ENCODE measurements at regions not wholly inside any gene's neighbourhood (a gene's known extent, or its start where the extent isn't known, plus 50 kb on each side); places are given as distances from the start of the nearest gene placed in this dataset.

GRCh38 chr18:78390348-78390951 lies 589.2 kb upstream of the SALL3 start:
- TF ChIP-seq SUZ12 (IDR thresholded peaks at IDR 0.05; ENCODE audit: extremely low read depth, insufficient read depth, insufficient read length): no peak
- no peak for TF ChIP-seq YY1 (IDR thresholded peaks at IDR 0.05; ENCODE audit: insufficient read depth, insufficient read length)
- no peak for TF ChIP-seq ZNF274 (IDR thresholded peaks at IDR 0.05; ENCODE audit: low read depth, low read length)

GRCh38 chr18:78390952-78391348 lies 588.7 kb upstream of the SALL3 start:
- peaks cover 3% of the 10 kb centered on the region for H3K4me1 ChIP-seq (ENCODE audit: insufficient read depth, insufficient read length)
- H3K27me3 ChIP-seq (ENCODE audit: insufficient read depth, insufficient read length): no peaks in the 10 kb centered on the region
- no peaks in the 10 kb centered on the region for H3K9me3 ChIP-seq (ENCODE audit: insufficient read depth, low read length)
- H3K4me3 ChIP-seq (ENCODE audit: insufficient read length, low read depth): no peak overlapping the region
- DNase-seq (ENCODE audit: low read depth, low spot score): no peak
- no peaks in the 10 kb centered on the region for H3K36me3 ChIP-seq (ENCODE audit: insufficient read depth, insufficient read length, low read length)
- no peak for TF ChIP-seq ZNF274 (IDR thresholded peaks at IDR 0.05; ENCODE audit: low read depth, low read length)
- no peak for TF ChIP-seq SUZ12 (IDR thresholded peaks at IDR 0.05; ENCODE audit: extremely low read depth, insufficient read depth, insufficient read length)
- TF ChIP-seq YY1 (IDR thresholded peaks at IDR 0.05; ENCODE audit: insufficient read depth, insufficient read length): no peak
- no peak overlapping the region for H3K9ac ChIP-seq (ENCODE audit: insufficient read length, low read depth)

More at GRCh38 chr18:78390348-78390951, 589.2 kb upstream of the SALL3 start:
- Histone ChIP-seq H3K4me1 (ENCODE audit: insufficient read depth, insufficient read length) (peaks cover 3% of the 10 kb centered on the region), H3K4me3 (ENCODE audit: insufficient read length, low read depth) (no peak overlapping the region), H3K36me3 (ENCODE audit: insufficient read depth, insufficient read length, low read length) (no peaks in the 10 kb centered on the region), H3K9ac (ENCODE audit: insufficient read length, low read depth) (no peak overlapping the region), H3K27me3 (ENCODE audit: insufficient read depth, insufficient read length) (no peaks in the 10 kb centered on the region), H3K9me3 (ENCODE audit: insufficient read depth, low read length) (no peaks in the 10 kb centered on the region)
- no peak for DNase-seq (ENCODE audit: low read depth, low spot score)

GRCh38 chr18:78393086-78393862 lies 586.3 kb upstream of the SALL3 start:
- H3K9ac ChIP-seq (ENCODE audit: insufficient read length, low read depth): no peak overlapping the region
- DNase-seq (ENCODE audit: low read depth, low spot score): no peak
- TF ChIP-seq ZNF274 (IDR thresholded peaks at IDR 0.05; ENCODE audit: low read depth, low read length) (no peak), SUZ12 (IDR thresholded peaks at IDR 0.05; ENCODE audit: extremely low read depth, insufficient read depth, insufficient read length) (no peak), YY1 (IDR thresholded peaks at IDR 0.05; ENCODE audit: insufficient read depth, insufficient read length) (no peak)
- H3K36me3 ChIP-seq (ENCODE audit: insufficient read depth, insufficient read length, low read length): no peaks in the 10 kb centered on the region
- H3K4me1 ChIP-seq (ENCODE audit: insufficient read depth, insufficient read length): peaks cover 3% of the 10 kb centered on the region
- no peak overlapping the region for H3K4me3 ChIP-seq (ENCODE audit: insufficient read length, low read depth)
- no peaks in the 10 kb centered on the region for H3K27me3 ChIP-seq (ENCODE audit: insufficient read depth, insufficient read length)
- H3K9me3 ChIP-seq (ENCODE audit: insufficient read depth, low read length): no peaks in the 10 kb centered on the region

GRCh38 chr18:78396077-78396476 lies 583.5 kb upstream of the SALL3 start:
- Histone ChIP-seq H3K9me3 (ENCODE audit: insufficient read depth, low read length) (no peaks in the 10 kb centered on the region), H3K27me3 (ENCODE audit: insufficient read depth, insufficient read length) (no peaks in the 10 kb centered on the region), H3K4me1 (ENCODE audit: insufficient read depth, insufficient read length) (no peaks in the 10 kb centered on the region), H3K9ac (ENCODE audit: insufficient read length, low read depth) (no peak overlapping the region), H3K36me3 (ENCODE audit: insufficient read depth, insufficient read length, low read length) (no peaks in the 10 kb centered on the region), H3K4me3 (ENCODE audit: insufficient read length, low read depth) (no peak overlapping the region)
- TF ChIP-seq YY1 (IDR thresholded peaks at IDR 0.05; ENCODE audit: insufficient read depth, insufficient read length): no peak
- no peak for DNase-seq (ENCODE audit: low read depth, low spot score)

GRCh38 chr18:78396756-78397155 lies 582.9 kb upstream of the SALL3 start:
- DNase-seq (ENCODE audit: low read depth, low spot score): no peak
- Histone ChIP-seq H3K4me1 (ENCODE audit: insufficient read depth, insufficient read length) (no peaks in the 10 kb centered on the region), H3K9me3 (ENCODE audit: insufficient read depth, low read length) (no peaks in the 10 kb centered on the region), H3K36me3 (ENCODE audit: insufficient read depth, insufficient read length, low read length) (no peaks in the 10 kb centered on the region), H3K9ac (ENCODE audit: insufficient read length, low read depth) (no peak overlapping the region), H3K4me3 (ENCODE audit: insufficient read length, low read depth) (no peak overlapping the region), H3K27me3 (ENCODE audit: insufficient read depth, insufficient read length) (no peaks in the 10 kb centered on the region)
- no peak for TF ChIP-seq YY1 (IDR thresholded peaks at IDR 0.05; ENCODE audit: insufficient read depth, insufficient read length)
- no peak for TF ChIP-seq SUZ12 (IDR thresholded peaks at IDR 0.05; ENCODE audit: extremely low read depth, insufficient read depth, insufficient read length)
- TF ChIP-seq ZNF274 (IDR thresholded peaks at IDR 0.05; ENCODE audit: low read depth, low read length): no peak

GRCh38 chr18:78399992-78400503 lies 579.6 kb upstream of the SALL3 start:
- TF ChIP-seq SUZ12 (IDR thresholded peaks at IDR 0.05; ENCODE audit: extremely low read depth, insufficient read depth, insufficient read length): no peak
- TF ChIP-seq ZNF274 (IDR thresholded peaks at IDR 0.05; ENCODE audit: low read depth, low read length): no peak
- no peak for TF ChIP-seq YY1 (IDR thresholded peaks at IDR 0.05; ENCODE audit: insufficient read depth, insufficient read length)
- Histone ChIP-seq H3K4me3 (ENCODE audit: insufficient read length, low read depth) (no peak overlapping the region), H3K36me3 (ENCODE audit: insufficient read depth, insufficient read length, low read length) (no peaks in the 10 kb centered on the region)

GRCh38 chr18:78402440-78402839 lies 577.2 kb upstream of the SALL3 start:
- no peaks in the 10 kb centered on the region for H3K4me1 ChIP-seq (ENCODE audit: insufficient read depth, insufficient read length)
- no peak overlapping the region for H3K9ac ChIP-seq (ENCODE audit: insufficient read length, low read depth)
- DNase-seq (ENCODE audit: low read depth, low spot score): no peak
- no peaks in the 10 kb centered on the region for H3K36me3 ChIP-seq (ENCODE audit: insufficient read depth, insufficient read length, low read length)
- no peak overlapping the region for H3K4me3 ChIP-seq (ENCODE audit: insufficient read length, low read depth)
- TF ChIP-seq ZNF274 (IDR thresholded peaks at IDR 0.05; ENCODE audit: low read depth, low read length): no peak
- no peak for TF ChIP-seq SUZ12 (IDR thresholded peaks at IDR 0.05; ENCODE audit: extremely low read depth, insufficient read depth, insufficient read length)
- no peak for TF ChIP-seq YY1 (IDR thresholded peaks at IDR 0.05; ENCODE audit: insufficient read depth, insufficient read length)
- no peaks in the 10 kb centered on the region for H3K27me3 ChIP-seq (ENCODE audit: insufficient read depth, insufficient read length)
- H3K9me3 ChIP-seq (ENCODE audit: insufficient read depth, low read length): no peaks in the 10 kb centered on the region

More at GRCh38 chr18:78399992-78400503, 579.6 kb upstream of the SALL3 start:
- Histone ChIP-seq H3K27me3 (ENCODE audit: insufficient read depth, insufficient read length) (no peaks in the 10 kb centered on the region), H3K9me3 (ENCODE audit: insufficient read depth, low read length) (no peaks in the 10 kb centered on the region), H3K4me1 (ENCODE audit: insufficient read depth, insufficient read length) (no peaks in the 10 kb centered on the region), H3K9ac (ENCODE audit: insufficient read length, low read depth) (no peak overlapping the region)
- no peak for DNase-seq (ENCODE audit: low read depth, low spot score)
